HG03159 (cell line): ENCODE measurements at regions not wholly inside any gene's neighbourhood (a gene's known extent, or its start where the extent isn't known, plus 50 kb on each side); places are given as distances from the start of the nearest gene placed in this dataset.

Experiments used
- ATAC-seq: cut with Tn5 transposase; IDR thresholded peaks from one replicate; pipeline ENCODE4 v1.9.1; 2021; ENCODE audit warnings: mild to moderate bottlenecking, moderate library complexity; ENCODE audit not compliant: unreplicated experiment

GRCh38 chr1:189513091-189513490, 964.6 kb downstream of the BRINP3 start:
- no peak for ATAC-seq

GRCh38 chr1:189522441-189522840, 955.2 kb downstream of the BRINP3 start:
- ATAC-seq = no peak

DNA sequence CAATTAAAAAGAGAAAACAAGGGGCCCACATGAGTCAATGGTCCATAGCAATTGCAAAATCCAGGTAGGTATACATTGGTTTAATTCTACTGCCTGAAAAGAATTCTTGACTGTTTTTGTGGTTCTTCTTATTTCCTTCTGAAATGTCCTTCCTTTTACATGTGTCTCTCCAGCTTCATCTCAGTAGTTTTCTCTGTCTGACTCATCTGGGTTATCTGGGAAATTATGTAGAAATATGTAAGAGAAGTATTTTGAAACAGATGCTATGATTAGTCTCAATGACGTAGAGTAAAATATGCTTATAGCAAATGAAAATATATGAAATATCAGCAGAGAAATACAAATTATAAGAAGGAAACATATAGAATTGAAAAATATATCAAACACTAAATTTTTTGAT, 953.2 kb downstream of the BRINP3 start:
- ATAC-seq = no peak

GRCh38 chr1:189530162-189530561, 947.5 kb downstream of the BRINP3 start:
- no peak for ATAC-seq

GRCh38 chr1:189538271-189538670, 939.4 kb downstream of the BRINP3 start:
- ATAC-seq = no peak

DNA sequence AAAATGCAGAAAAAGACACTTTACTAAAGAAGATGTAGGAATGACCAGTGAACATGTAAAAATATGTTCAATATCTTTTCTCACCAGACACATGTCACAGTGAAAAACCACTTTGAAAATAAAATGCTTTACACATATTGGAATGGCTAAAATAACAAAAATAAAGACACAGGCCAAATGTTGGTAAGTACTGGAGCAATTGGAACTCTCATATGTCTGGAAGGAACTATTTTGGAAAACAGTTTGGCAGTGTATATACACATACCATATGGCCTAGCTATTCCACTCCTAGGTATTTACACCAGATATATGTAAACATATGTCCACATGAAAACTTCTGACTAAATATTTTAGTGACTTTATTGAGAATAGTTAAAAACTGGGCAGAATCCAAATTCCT, 927.2 kb downstream of the BRINP3 start:
- ATAC-seq = no peak

- ATAC-seq = no peak
Observed at GRCh38 chr1:189563784-189564183, 913.9 kb downstream of the BRINP3 start.

DNA sequence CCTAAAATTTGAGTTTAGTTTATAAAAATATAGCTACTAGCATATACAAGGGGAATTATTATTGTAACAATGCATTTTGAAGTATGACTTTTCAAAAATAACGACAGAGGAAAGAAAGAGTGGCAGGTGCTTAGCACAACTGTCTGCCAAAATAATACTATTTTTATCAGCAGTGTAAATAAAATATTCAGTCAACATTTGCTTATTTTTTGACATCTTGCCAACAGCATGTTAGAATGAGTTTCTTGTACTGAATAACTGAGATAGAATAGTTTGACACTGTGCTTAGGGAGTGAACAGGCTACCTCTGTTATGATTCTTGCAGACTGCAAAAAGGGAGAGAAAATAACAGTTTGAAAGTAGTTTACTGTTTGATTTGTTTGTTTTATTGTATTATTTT, 909.8 kb downstream of the BRINP3 start:
- no peak for ATAC-seq

DNA sequence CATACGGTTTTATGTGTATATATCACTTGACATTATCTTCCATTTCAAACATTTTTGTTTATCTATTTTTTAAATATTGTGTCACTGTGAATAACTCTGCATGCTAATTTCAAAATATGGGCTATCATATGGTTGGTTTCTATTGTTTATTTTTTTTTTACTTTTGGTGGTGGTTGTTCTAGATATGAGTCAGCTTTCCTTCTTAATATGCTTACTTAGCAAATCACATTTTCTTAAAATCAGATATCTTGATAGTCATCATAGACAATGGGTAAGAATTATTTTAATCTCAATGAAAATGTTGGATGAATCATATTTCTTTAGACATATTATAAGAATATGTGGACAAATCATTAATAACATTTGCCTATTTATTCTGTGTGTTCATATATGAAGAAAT, 881.5 kb downstream of the BRINP3 start:
- ATAC-seq = no peak

DNA sequence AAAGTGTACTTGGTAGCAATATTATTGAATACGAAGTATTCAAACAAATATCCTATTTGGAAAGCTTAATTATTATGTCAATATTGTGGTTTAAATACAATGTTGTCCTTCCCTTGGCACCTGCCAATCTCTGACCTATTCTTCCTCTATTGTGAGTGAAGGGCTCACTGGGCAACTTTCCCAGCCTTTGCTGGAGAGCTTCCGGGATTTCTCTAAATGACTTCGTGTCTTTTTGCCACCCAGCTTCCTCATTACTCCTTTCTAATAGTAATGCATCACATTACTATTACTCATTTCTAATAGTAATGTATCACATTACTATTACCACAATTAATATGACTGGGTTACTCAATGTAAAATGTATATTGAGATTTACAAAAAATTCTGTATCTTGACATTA, 880.6 kb downstream of the BRINP3 start:
- no peak for ATAC-seq

- no peak for ATAC-seq
Observed at GRCh38 chr1:189605226-189605625, 872.4 kb downstream of the BRINP3 start.

DNA sequence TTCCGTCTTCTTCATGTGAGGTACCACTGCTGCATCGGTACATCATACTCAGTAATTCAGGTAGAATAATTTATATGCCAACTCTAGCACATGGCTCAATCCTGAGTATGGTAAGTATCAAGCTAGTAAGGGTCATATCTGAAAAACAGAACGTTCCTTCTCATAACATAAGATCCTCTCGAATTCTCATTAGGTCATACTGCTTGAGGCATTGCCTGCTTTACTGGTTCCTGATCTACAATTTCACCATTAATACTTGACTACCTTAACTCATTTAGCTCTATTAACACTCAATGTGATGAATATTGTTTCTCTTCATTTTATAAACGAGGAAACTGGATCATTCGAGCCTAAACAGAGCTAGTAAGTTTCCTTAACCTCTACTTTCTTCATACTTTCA, 871.6 kb downstream of the BRINP3 start:
- ATAC-seq = no peak

- ATAC-seq = no peak
Observed at GRCh38 chr1:189606795-189607476, 870.7 kb downstream of the BRINP3 start.

DNA sequence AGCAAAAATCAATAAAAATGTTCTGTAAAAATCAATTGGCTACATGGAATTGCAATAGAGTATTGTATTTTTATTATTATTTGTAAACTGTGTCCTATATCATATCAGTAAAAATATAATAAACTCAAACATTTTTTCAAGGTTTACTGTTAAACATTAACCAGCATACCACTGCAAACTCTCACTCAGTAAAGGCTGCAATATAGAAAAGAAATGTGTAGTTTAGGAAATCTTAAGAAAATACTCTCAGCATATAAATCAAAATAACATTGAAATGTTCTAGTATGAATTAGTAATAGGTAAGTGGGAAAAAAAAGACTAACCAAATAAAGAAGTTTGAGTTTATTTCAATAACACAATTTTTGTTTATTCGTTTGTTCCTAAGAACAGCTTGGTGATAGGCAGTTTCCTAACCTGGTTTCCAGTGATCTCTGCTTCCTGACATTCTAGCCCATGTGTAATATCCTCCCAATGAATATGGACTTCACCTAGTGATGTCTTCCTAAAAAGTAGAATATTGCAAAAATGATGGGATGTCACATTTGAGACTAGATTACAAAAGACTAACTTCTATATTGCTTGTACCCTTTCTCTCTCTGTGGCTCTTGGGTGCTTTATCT, 870.1 kb downstream of the BRINP3 start:
- no peak for ATAC-seq

GRCh38 chr1:189609167-189609566, 868.5 kb downstream of the BRINP3 start:
- no peak for ATAC-seq

- no peak for ATAC-seq
Observed at GRCh38 chr1:189616893-189617292, 860.8 kb downstream of the BRINP3 start.

DNA sequence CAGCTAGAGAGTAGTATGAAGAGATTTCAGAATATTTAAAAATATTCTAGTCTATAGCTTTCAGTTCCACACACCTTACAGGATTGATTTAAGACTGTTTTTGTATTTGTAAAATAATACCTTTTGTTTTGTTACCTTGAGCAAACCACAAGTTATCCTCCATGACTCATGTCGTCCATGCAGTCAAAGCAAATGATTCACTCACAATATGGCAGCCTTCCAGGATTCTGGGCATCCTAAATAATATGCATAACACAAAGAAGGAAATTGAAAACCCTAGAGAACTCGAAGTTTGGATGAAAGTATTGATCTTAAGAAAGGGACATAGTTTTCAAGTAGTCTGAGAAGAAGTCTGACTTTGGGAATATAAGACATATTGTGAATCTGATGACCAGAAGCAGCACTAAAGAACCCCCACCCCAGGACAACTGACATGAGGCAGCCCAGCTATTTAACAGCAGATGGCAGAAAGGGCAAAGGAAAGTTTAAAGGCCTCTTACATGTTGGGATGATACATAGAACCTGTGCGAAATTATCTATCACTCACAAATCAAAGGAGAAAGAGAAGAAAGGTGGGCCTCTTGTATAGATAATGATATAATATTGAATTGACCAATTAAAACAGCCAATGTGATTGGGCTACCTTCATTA, 857.9 kb downstream of the BRINP3 start:
- no peak for ATAC-seq

GRCh38 chr1:189620471-189620870, 857.2 kb downstream of the BRINP3 start:
- ATAC-seq = no peak

GRCh38 chr1:189623336-189623735, 854.3 kb downstream of the BRINP3 start:
- no peak for ATAC-seq

GRCh38 chr1:189627427-189627826, 850.2 kb downstream of the BRINP3 start:
- ATAC-seq = no peak

GRCh38 chr1:189628857-189629256, 848.8 kb downstream of the BRINP3 start:
- no peak for ATAC-seq

GRCh38 chr1:189633658-189634057, 844.0 kb downstream of the BRINP3 start:
- no peak for ATAC-seq
